Vagina (tissue), 2 donors: ENCODE measurements at regions not wholly inside any gene's neighbourhood (a gene's known extent, or its start where the extent isn't known, plus 50 kb on each side); places are given as distances from the start of the nearest gene placed in this dataset.

Experiments used
- CTCF ChIP-seq, 3 experiments: fragments of 450-650 bp in 2 of 3; fragments of 200-600 bp in 1 of 3; sonication (generic) in 1 of 3; IDR thresholded peaks; one replicate each; pipeline ENCODE4 v1.5.1; 2017 to 2019; ENCODE audit warnings: antibody characterized with exemption in 3 of 3, mild to moderate bottlenecking in 2 of 3, moderate library complexity in 2 of 3
- POLR2A ChIP-seq, 2 donors: fragments of 450-650 bp; IDR thresholded peaks; one replicate each; pipeline ENCODE4 v1.6.1; 2017; ENCODE audit warnings: antibody characterized with exemption in 2 of 2, mild to moderate bottlenecking in 2 of 2, moderate library complexity in 2 of 2

GRCh38 chr6:50449128-50449527 is 264.2 kb upstream of the TFAP2D start:
- TF ChIP-seq POLR2A (IDR thresholded peaks at IDR 0.05) (no peak), CTCF (IDR thresholded peaks at IDR 0.05) (no peak)
